ENCODE measurements at regions not wholly inside any gene's neighbourhood (a gene's known extent, or its start where the extent isn't known, plus 50 kb on each side); places are given as distances from the start of the nearest gene placed in this dataset.

- TF ChIP-seq POLR2AphosphoS5 (IDR thresholded peaks at IDR 0.05; ENCODE audit: low read depth, low read length), result no peak
- TF ChIP-seq POLR2A (IDR thresholded peaks at IDR 0.05; ENCODE audit: low read depth, low read length), result no peak
- no peak for TF ChIP-seq TAF1 (IDR thresholded peaks at IDR 0.05; ENCODE audit: borderline replicate concordance, low read depth, low read length)
Observed at GRCh38 chr3:194944526-194944925, 258.8 kb downstream of the FAM43A start.
